GM18870 (cell line): ENCODE measurements at regions not wholly inside any gene's neighbourhood (a gene's known extent, or its start where the extent isn't known, plus 50 kb on each side); places are given as distances from the start of the nearest gene placed in this dataset.

Experiments
- ATAC-seq: cut with Tn5 transposase; IDR thresholded peaks from one replicate; pipeline ENCODE4 v1.9.1; 2021; ENCODE audit warnings: moderate library complexity; ENCODE audit not compliant: unreplicated experiment

GRCh38 chr6:130670142-130670541 is 157.1 kb upstream of the SMLR1 start:
- ATAC-seq: no peak

GRCh38 chr6:130671119-130671518 is 156.1 kb upstream of the SMLR1 start:
- ATAC-seq: no peak

- no peak for ATAC-seq
Measured at GRCh38 chr6:130671577-130671976, 155.6 kb upstream of the SMLR1 start.

- ATAC-seq: no peak
Measured at GRCh38 chr6:130672153-130672552, 155.1 kb upstream of the SMLR1 start.

GRCh38 chr6:130674604-130675003 is 152.6 kb upstream of the SMLR1 start:
- ATAC-seq: no peak

- no peak for ATAC-seq
Measured at GRCh38 chr6:130675072-130675471, 152.1 kb upstream of the SMLR1 start.

- no peak for ATAC-seq
Measured at GRCh38 chr6:130676077-130676772, 151.0 kb upstream of the SMLR1 start.

GRCh38 chr6:130676773-130677144 is 150.4 kb upstream of the SMLR1 start:
- ATAC-seq: no peak

GRCh38 chr6:130677312-130677711 is 149.9 kb upstream of the SMLR1 start:
- ATAC-seq: no peak

GRCh38 chr6:130677766-130678165 is 149.4 kb upstream of the SMLR1 start:
- ATAC-seq: no peak

GRCh38 chr6:130679684-130680083 is 147.5 kb upstream of the SMLR1 start:
- no peak for ATAC-seq

GRCh38 chr6:130680116-130680515 is 147.1 kb upstream of the SMLR1 start:
- no peak for ATAC-seq

- ATAC-seq: no peak
Measured at GRCh38 chr6:130681028-130681427, 146.2 kb upstream of the SMLR1 start.

- no peak for ATAC-seq
Measured at GRCh38 chr6:130682066-130682465, 145.1 kb upstream of the SMLR1 start.

- no peak for ATAC-seq
Measured at GRCh38 chr6:130683761-130684517, 143.3 kb upstream of the SMLR1 start.

GRCh38 chr6:130692659-130693058 is 134.5 kb upstream of the SMLR1 start:
- ATAC-seq: no peak

- no peak for ATAC-seq
Measured at GRCh38 chr6:130693944-130694343, 133.3 kb upstream of the SMLR1 start.

GRCh38 chr6:130694606-130695005 is 132.6 kb upstream of the SMLR1 start:
- no peak for ATAC-seq

- ATAC-seq: no peak
Measured at GRCh38 chr6:130696806-130697205, 130.4 kb upstream of the SMLR1 start.

GRCh38 chr6:130697271-130697994 is 129.8 kb upstream of the SMLR1 start:
- peak; percentile 43 for ATAC-seq

GRCh38 chr6:130697995-130698535 is 129.1 kb upstream of the SMLR1 start:
- ATAC-seq: peak; percentile 87

GRCh38 chr6:130699742-130700141 is 127.5 kb upstream of the SMLR1 start:
- no peak for ATAC-seq
